ENCODE measurements at regions not wholly inside any gene's neighbourhood (a gene's known extent, or its start where the extent isn't known, plus 50 kb on each side); places are given as distances from the start of the nearest gene placed in this dataset.

- DNase-seq (ENCODE audit: low read depth): no peak
Measured at GRCh38 chr18:24734058-24734457, 273.6 kb downstream of the HRH4 start.

DNA sequence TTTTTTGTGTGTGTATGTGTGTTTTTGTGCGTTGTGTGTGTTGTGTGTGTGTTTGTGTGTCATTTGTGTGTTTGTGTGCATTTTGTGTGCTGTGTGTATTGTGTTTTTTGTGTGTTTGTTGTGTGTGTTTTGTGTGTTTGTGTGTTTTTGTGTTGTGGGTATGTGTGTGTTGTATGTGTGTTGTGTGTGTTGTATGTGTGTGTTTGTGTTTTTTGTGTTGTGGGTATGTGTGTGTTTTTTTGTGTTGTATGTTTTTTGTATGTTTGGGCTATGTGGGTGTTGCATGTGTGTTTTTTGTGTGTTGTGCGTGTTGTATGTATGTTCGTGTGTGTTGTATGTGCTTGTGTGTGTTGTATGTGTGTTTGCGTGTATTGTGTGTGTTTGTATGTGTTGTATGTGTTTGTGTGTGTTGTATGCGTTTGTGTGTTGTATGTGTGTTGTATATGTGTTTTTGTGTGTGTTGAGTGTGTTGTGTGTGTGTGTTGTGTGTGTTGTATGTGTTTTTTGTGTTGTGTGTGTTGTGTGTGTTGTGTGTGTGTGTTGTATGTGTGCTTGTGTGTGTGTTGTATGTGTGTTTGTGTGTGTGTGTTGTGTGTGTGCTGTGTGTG, 275.3 kb downstream of the HRH4 start:
- DNase-seq (ENCODE audit: low read depth): no peak

DNA sequence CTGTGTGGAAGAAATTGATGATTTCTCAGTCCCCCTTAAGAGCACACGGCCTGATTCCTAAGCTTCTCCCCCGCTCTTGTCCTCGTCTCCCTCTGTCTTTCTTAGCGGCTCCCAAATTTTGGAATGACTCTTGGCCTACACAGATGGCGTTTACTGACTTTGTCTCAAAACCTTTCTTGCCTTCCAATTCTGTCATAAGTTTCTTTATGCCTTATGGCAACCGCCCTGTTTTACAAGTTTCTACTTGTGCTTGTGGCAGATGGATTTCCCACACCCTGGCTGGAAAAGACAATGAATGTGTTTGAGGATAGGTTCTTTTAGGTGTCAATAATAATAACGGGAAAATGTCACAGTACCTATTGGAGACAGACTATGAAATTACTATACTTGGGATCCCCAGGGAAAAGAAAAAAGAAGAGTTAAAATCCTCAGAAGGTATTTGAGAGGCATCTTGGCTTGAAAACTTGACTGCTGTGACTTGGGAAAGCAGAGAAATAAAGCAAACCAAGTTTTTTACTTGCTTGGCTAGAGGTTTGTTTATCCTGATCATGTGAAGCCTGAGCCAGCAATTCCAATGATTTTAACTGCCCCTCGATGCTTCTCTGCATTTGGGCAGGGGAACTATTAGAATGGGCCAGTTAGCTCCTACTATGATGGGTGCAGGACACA, 276.4 kb downstream of the HRH4 start:
- no peak for DNase-seq (ENCODE audit: low read depth)

DNA sequence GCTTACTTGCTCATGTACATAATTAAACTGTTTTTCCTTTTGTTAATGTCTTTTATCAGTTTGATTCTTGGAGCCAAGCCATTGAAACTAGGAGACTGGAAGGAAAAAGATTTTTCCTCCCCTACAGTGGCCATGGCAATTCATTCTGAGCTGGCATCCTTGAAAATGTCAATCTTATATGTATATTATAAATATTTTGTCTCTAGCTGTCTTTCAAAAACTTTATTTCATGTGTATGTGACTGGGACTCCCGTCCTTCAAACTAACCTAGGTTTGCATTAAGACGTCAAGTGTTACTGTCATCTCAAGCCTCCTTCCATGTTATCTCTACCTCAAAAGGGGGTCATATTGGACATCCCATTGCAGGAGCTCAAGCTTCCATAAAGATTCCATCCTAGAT, 280.4 kb downstream of the HRH4 start:
- no peak for DNase-seq (ENCODE audit: low read depth)

GRCh38 chr18:24741321-24741720, 280.9 kb downstream of the HRH4 start:
- DNase-seq (ENCODE audit: low read depth): no peak

DNA sequence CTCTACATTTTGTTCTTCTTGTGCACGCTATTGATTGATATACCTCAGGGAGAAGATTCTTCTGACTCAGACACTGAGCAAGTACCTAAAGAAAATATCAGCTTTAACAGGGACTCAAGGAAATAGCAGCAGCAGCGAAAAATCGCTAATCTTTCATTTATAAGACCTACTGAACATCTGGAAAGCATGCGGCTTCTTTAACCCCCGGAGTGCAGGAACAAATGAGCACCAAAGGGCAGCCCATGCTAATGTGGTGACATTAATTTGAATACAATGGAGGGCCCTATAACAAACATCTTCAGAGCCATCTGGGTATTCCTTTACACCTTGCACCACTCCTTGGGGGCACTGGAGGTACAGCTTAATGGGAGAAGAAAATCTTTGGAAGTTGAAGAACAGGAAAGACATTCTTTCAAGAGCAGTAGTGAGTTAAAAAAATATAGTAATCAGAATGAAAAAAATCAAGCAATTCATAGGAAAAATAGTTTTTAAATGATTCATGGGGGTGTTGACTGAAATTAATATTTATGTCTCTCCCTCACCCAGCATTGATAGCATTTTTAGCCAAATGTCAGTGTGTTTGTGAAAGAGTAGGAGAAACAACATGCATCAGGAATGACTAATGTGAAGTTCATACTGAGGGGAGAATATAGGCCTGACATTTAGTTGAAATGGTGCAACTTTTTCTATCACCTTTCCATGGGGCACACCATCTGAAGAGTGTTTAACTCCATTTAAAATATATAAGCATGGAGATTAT, 281.7 kb downstream of the HRH4 start:
- no peak for DNase-seq (ENCODE audit: low read depth)

DNA sequence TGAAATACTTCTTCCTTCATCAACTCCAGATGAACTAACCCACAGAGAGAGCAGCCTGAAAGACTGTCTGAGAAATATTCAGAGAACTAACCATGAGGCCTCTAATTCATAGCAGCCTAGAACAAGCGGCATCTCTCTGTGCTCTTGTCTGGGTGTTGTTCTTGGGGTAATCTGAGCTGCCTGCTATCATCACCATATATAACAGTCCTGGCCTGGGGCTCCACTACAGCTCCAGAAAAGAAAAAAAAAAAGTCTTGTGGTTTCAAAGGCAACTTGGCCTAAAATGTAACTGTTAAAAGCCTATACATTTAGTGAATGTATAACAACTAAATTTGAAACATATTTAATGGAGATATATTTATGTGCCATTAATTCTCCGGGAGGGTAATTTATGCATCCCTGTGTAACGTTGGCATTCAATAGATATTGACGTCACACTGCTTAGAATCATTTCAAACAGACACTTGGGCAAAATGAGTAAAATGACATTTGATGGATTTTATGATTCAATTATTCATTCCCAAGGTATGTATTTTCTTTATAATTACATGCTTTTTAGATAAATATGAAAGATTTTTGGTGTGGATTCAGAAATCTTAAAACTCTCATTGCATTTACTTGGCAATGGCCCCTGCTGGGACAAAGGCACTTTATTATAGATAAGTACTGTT, 294.3 kb downstream of the HRH4 start:
- no peak for DNase-seq (ENCODE audit: low read depth)

DNA sequence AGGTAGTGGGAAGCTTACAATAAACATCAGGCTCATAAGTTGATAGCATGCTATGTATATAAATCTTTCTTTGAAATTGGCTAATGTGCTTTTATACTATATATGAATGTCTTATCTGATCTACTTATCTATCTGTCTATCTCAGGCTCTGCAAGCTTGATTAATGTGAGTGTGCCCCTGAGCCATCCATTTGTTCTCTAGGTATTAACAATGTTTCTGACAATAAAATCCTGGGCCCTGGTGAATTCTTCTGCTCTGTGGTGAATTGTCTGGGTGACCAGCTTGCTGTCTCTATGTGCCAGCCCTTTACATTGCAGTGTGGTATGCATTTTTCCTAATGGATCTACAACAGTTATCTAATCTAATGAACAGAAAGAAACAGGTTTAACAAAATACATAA, 295.9 kb downstream of the HRH4 start:
- DNase-seq (ENCODE audit: low read depth): no peak

- DNase-seq (ENCODE audit: low read depth): no peak
Measured at GRCh38 chr18:24757134-24757533, 296.7 kb downstream of the HRH4 start.

DNA sequence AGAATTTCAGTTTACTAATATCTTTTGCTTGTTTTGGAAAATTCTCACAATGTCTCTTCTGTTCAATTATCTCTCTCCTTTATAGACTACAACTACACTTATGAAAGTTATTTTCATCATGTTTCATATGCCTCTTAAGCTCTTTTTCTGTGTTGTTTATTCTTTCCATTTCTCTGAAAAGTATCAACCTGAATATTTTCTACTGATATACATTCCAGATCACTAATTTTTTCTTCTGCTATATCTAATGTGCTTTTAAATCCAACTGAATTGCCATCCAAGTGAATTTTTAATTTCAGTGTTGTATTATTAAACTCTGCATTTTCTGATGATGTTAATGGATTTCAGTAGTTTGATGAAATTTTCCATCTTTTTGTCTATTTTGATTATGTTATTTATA, 301.3 kb downstream of the HRH4 start:
- DNase-seq (ENCODE audit: low read depth): no peak

GRCh38 chr18:24762511-24762910, 302.1 kb downstream of the HRH4 start:
- DNase-seq (ENCODE audit: low read depth): no peak

DNA sequence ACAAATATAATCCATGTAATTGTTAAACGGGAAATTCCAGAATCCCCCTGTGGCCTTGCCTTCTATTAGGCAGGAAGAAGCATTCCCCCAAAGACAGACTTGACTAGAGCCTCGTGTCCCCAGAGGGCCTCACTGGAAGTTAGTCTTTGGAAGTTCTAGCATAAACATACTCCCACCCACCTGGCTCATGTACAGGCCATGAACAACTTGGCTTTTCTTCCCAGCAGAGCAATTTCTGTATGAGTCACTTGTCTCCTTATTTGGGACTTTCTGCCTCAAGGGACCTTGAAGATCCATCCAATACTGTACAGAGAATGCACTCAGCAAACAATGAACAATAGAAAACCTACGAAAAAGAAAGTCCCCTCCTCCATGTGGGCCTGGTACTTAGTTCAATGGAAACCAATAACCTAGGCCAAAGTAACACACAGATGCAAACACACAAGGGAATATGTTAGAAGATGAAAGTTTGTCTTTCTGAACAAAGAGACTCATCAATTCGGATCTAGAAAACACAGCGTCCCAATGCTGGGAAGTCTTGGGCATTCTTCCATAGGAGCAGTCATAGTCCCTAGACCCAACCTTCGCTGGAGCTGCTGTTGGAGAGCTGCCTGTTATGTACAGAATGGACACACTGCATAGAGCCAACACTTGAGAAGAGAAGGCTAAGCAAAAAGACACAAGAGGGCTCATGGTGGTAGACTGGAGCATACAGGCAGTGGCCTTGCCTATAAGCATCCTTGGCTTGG, 303.5 kb downstream of the HRH4 start:
- DNase-seq (ENCODE audit: low read depth): no peak

GRCh38 chr18:24764766-24765165, 304.3 kb downstream of the HRH4 start:
- DNase-seq (ENCODE audit: low read depth): no peak

DNA sequence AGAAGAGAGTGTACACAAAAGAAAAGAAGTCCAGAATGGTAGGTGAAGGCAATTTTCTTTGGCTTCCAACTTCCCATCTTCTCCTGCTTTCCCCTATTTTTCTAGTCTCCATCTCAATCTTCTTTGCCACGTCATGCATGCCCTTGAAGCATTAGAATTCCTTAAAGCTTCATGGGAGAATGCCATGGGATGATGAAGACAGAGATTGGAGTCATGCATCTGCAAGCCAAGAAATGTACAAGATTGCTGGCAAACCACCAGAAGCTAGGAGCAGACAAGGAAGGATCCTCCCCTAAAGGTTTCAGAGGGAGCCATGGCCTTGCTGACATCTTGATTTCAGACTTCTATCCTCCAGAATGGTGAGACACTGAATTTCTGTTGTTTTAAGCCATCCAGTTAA, 305.9 kb downstream of the HRH4 start:
- no peak for DNase-seq (ENCODE audit: low read depth)

DNA sequence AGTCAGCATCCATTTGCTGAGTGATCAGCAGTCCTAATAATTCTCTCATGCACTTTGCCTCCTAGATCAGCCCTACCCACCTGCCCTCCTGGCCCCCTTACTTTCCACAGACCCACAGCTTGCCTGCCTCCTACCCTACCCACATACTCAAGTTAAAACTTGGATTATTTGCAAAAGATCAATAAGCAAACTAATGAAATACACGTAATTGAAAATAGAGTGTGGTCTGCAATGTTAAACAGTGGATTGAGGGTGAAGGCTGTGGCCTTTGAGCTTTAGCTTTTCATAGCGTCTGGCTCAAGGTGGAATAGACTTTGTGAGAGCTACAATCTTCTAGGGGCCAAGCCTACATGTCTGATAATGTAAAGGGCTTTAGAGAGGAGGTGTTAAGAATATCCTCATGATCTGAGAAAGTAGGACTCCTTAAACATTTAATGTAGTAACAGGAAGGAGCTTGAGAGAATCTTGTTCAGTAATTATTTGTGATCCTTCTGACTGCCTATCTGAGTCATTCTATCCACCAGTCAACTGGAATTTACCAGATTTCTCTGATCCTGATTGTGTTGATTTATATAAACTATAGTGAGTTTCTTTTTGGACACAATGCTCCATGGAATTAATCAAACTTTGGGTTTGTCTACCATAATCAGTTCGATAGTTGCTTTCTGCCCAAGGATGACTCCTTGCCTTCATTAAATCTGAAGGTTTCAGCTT, 310.0 kb downstream of the HRH4 start:
- no peak for DNase-seq (ENCODE audit: low read depth)

DNA sequence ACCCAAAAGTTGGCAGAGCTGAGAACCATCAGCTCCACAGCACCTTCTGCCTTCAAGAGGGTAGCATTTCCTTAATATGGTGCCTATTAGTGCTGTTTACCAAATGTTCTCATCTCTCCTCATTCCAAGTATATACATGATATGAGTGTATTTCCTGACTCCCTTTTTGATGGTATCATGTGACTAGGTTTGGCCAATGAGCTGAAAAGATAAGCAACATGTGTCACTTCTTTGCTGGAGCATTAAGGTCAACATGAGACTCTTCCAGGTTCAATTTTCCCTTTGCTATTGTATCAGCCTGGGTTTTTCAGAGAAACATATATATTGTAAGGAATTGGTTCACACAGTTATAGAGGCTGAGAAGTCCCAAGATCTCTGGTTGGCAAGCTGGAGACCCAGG, 310.9 kb downstream of the HRH4 start:
- no peak for DNase-seq (ENCODE audit: low read depth)

DNA sequence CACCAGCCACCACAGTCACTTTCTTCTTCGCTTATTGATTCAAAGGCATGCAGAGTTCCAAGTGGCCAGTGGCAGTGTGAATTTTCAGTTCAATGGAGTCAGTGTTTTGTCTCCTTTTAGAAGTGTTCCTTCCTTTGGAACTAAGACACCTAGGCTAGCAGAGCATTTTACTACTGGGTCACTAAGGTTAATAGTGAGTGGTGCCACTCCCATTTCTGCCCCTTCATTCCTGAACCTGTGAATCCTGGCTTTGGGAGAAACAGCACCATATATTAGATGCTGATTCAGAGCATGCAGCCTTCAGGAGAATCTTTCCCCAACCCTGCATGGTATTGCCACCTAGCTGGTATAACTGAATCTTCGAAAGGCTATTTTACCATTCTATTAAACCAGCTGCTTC, 312.7 kb downstream of the HRH4 start:
- DNase-seq (ENCODE audit: low read depth): no peak

- DNase-seq (ENCODE audit: low read depth): no peak
Measured at GRCh38 chr18:24776019-24776418, 315.6 kb downstream of the HRH4 start.

DNA sequence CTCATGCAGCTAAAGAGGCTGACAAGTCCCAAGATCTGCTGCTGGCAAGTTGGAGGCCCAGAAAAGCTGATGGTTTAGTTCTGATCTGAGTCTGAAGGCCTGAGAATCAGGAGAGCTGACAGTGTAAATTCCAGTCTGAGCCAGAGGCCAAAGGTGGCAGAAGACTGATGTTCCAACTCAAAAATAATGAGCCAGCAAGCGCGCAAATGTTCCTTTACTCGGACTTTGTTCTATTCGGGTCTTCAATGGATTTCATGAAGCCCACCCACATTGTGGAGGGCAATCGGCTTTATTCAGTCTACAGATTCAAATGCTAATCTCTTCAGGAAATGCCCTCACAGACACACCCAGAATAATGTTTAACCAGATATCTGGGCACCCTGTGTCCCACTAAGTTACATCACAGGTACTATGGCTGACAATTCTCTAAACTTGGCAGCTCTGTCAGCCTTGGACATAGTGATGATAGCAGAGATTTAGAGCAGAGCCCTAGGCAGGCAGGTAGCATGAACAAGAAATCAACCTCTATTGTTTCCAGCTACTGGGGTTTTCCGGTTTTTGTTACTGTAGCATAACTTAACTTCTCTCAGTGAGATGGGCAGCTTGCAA, 318.5 kb downstream of the HRH4 start:
- no peak for DNase-seq (ENCODE audit: low read depth)

DNA sequence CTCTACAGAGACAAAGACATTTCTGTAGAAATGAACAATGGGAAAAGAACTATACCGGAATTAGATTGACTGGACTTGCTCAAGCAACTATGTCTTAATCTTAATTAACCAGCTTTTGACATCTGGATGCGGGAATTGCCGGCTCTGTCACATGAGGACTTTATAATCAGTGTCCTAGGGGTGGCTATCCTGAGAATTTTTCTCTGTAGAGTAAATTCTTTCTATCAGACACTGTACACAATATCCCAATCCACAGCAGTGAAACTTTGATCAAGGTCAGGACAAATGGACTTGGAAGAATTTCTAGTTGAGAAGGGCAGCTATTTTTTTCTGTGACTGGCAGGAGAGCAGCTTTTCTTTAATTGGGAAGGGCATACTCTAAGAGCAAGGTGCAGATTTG, 322.1 kb downstream of the HRH4 start:
- no peak for DNase-seq (ENCODE audit: low read depth)

DNA sequence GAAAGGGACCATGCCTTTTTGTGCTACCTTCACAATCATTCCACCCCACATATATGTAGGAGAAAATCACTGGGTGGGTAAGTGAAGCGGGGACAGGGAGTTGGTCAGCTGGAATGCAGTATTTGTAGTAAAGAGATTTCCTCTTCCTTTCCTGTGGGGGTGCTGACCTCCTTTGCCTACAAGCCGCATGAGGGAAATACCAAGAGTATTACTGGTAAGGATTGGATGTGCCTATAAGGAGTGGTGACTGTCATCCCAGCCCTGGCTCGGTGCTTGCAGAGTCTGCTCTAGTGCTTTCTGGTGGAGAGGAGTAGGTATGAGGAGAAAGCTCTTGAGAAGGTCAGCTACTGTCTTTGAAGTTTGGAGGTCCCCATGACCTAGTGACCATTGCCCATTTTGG, 324.6 kb downstream of the HRH4 start:
- DNase-seq (ENCODE audit: low read depth): no peak

Measured in T follicular helper cell (primary cell).